HL-60 (cell line): ENCODE measurements at regions not wholly inside any gene's neighbourhood (a gene's known extent, or its start where the extent isn't known, plus 50 kb on each side); places are given as distances from the start of the nearest gene placed in this dataset.

ENCODE experiments used
- DNase-seq, 2 experiments: peaks; one replicate each; pipeline ENCODE4 v3.0.0-alpha.2; 2010 to 2020; ENCODE audit warnings: low read depth in 1 of 2, low spot score in 1 of 2
- H3K27ac ChIP-seq: fragments of 250-450 bp; sonication (Bioruptor Pico); replicated peaks from 2 replicates; pipeline ENCODE4 v1.5.1; 2020; ENCODE audit warnings: mild to moderate bottlenecking, moderate library complexity
- H3K27me3 ChIP-seq: fragments of 250-450 bp; sonication (Bioruptor Pico); 2 replicates; pipeline ENCODE4 v1.5.1; 2021; ENCODE audit warnings: mild to moderate bottlenecking, moderate library complexity; ENCODE audit not compliant: insufficient read depth, poor library complexity, severe bottlenecking
- H3K4me3 ChIP-seq: replicated peaks from 2 replicates; pipeline ENCODE4 v1.5.1; 2011; ENCODE audit warnings: mild to moderate bottlenecking, control low read depth, low read length; ENCODE audit not compliant: insufficient read depth
- CTCF ChIP-seq: IDR thresholded peaks from one replicate; pipeline ENCODE4 v1.5.1; 2011; ENCODE audit warnings: low read length, control low read depth, inconsistent platforms; ENCODE audit not compliant: insufficient read depth
- GABPA ChIP-seq: IDR thresholded peaks from 2 replicates; pipeline ENCODE4 v1.6.1; 2012; ENCODE audit warnings: low read depth
- POLR2AphosphoS5 ChIP-seq: IDR thresholded peaks from 2 replicates; pipeline ENCODE4 v1.6.1; 2012; ENCODE audit warnings: low read depth
- REST ChIP-seq: IDR thresholded peaks from 2 replicates; pipeline ENCODE4 v1.6.1; 2012; ENCODE audit warnings: low read depth; ENCODE audit not compliant: insufficient replicate concordance
- SPI1 ChIP-seq: IDR thresholded peaks from 2 replicates; pipeline ENCODE4 v1.6.1; 2012; ENCODE audit warnings: low read depth, mild to moderate bottlenecking, borderline replicate concordance

GRCh38 chr1:54483875-54484437 lies 64.1 kb upstream of the ACOT11 start:
- H3K4me3 ChIP-seq = no peak overlapping the region
- no peaks in the 10 kb centered on the region for H3K27me3 ChIP-seq
- no peak for DNase-seq
- TF ChIP-seq SPI1 (no peak), POLR2AphosphoS5 (no peak), CTCF (no peak), GABPA (no peak), REST (no peak)
- no peak overlapping the region for H3K27ac ChIP-seq

- H3K27ac ChIP-seq = no peak overlapping the region
- TF ChIP-seq REST = no peak
- TF ChIP-seq SPI1 = peak; percentile 14; the same call in 1 of the 2 replicates
- H3K27me3 ChIP-seq = no peaks in the 10 kb centered on the region
- no peak overlapping the region for H3K4me3 ChIP-seq
- DNase-seq = no peak
These were observed 66.7 kb upstream of the ACOT11 start for GRCh38 chr1:54481201-54481884.

- no peak for DNase-seq
- Histone ChIP-seq H3K4me3 (no peak overlapping the region), H3K27ac (no peak overlapping the region), H3K27me3 (no peaks in the 10 kb centered on the region)
- TF ChIP-seq CTCF (no peak), SPI1 (0 out of 2 replicates have a peak, but pooled peaks have one; percentile 26)
These were observed 67.5 kb upstream of the ACOT11 start for GRCh38 chr1:54480525-54480848.

- DNase-seq = no peak
- TF ChIP-seq POLR2AphosphoS5 (no peak), SPI1 (no peak), REST (no peak), CTCF (no peak), GABPA (no peak)
- no peaks in the 10 kb centered on the region for H3K27me3 ChIP-seq
- no peak overlapping the region for H3K4me3 ChIP-seq
- H3K27ac ChIP-seq = no peak overlapping the region
These were observed 68.0 kb upstream of the ACOT11 start for GRCh38 chr1:54479841-54480524.
